K562 (cell line): ENCODE measurements at regions not wholly inside any gene's neighbourhood (a gene's known extent, or its start where the extent isn't known, plus 50 kb on each side); places are given as distances from the start of the nearest gene placed in this dataset.
A peak's percentile ranks its signal among the peaks of the same experiment; 100 is the strongest.

Source experiments
- ATAC-seq: fragments of 200-7000 bp; cut with Tn5 transposase; 3 replicates; pipeline ENCODE4 v1.9.1; 2020; ENCODE audit warnings: moderate library complexity
- BruUV-seq: library from RNA; stranded (reverse); fragments of 400-500 nt; replicated peaks from 2 replicates; lab custom pipeline; 2021; lab: Mats Ljungman, UMichigan
- CTCF ChIA-PET: fragments of 300-600 bp; formaldehyde crosslinking; extraction: SDS; loops from one replicate; lab custom pipeline; 2021; ENCODE audit warnings: low intra/inter-chr PET ratio; lab: Yijun Ruan, JAX
- POLR2A ChIA-PET: fragments of 300-600, 350-650 bp; sonication (Branson Sonifier 250); formaldehyde crosslinking; extraction: SDS; loops from one replicate; lab custom pipeline; 2021; ENCODE audit warnings: antibody characterized with exemption, inconsistent platforms; lab: Yijun Ruan, JAX
- DNase-seq, 4 experiments: peaks; one replicate each; pipeline versions ENCODE4 v3.0.0 to v3.0.0-alpha.2; 2011 to 2018; ENCODE audit warnings: low spot score in 3 of 4, mixed read lengths in 3 of 4; ENCODE audit errors: extremely low read depth in 1 of 4
- FAIRE-seq: peaks from 2 replicates; lab custom pipeline; 2011; peaks lifted over from hg19 to GRCh38; lab: Jason Lieb, UNC
- H2AFZ ChIP-seq: 2 replicates; pipeline ENCODE4 v1.6.0; 2011; ENCODE audit warnings: low read depth, low read length, control low read depth, inconsistent platforms
- H3K27ac ChIP-seq: fragments of 200-600 bp; 3 replicates; pipeline ENCODE4 v1.8.0; 2011; ENCODE audit warnings: low read depth, mild to moderate bottlenecking, control low read depth, inconsistent platforms, low read length, moderate library complexity, mixed read lengths; ENCODE audit errors: extremely low read depth
- H3K27me3 ChIP-seq, 2 experiments: fragments of 300-600 bp in 1 of 2; 2 replicates in 1 of 2; 3 replicates in 1 of 2; pipeline versions ENCODE4 v1.6.0 to v1.8.0; 2011; ENCODE audit warnings: inconsistent platforms in 2 of 2, low read length in 2 of 2, mild to moderate bottlenecking in 1 of 2, mixed read lengths in 1 of 2, moderate library complexity in 1 of 2; ENCODE audit not compliant: control insufficient read depth in 2 of 2, insufficient read depth in 2 of 2
- H3K36me3 ChIP-seq: fragments of 300-600 bp; 3 replicates; pipeline ENCODE4 v1.8.0; 2011; ENCODE audit warnings: mild to moderate bottlenecking, low read length, inconsistent platforms; ENCODE audit not compliant: control insufficient read depth, insufficient read depth
- H3K4me1 ChIP-seq, 2 experiments: fragments of 200-600 bp in 1 of 2; replicated peaks in 1 of 2; 2 replicates in 1 of 2; 3 replicates in 1 of 2; pipeline versions ENCODE4 v1.5.1 to v1.8.0; 2011; ENCODE audit warnings: inconsistent platforms in 2 of 2, low read length in 2 of 2, mild to moderate bottlenecking in 1 of 2, mixed read lengths in 1 of 2, moderate library complexity in 1 of 2; ENCODE audit not compliant: control insufficient read depth in 2 of 2, insufficient read depth in 2 of 2
- H3K4me2 ChIP-seq: 2 replicates; pipeline ENCODE4 v1.6.1; 2011; ENCODE audit warnings: low read length, control low read depth, inconsistent platforms, mixed read lengths; ENCODE audit not compliant: insufficient read depth
- H3K4me3 ChIP-seq: fragments of 200-600 bp; sonication (generic), shearing (Covaris generic); 2 replicates; pipeline ENCODE4 v1.5.1; 2016; ENCODE audit warnings: control low read depth, inconsistent platforms
- H3K79me2 ChIP-seq: fragments of 200-600 bp; 3 replicates; pipeline ENCODE4 v1.8.0; 2011; ENCODE audit warnings: low read length, inconsistent platforms; ENCODE audit not compliant: control insufficient read depth, insufficient read depth
- H3K9ac ChIP-seq, 2 experiments: 2 replicates each; pipeline versions ENCODE4 v1.6.0 to v1.6.1; 2011; ENCODE audit warnings: low read depth in 2 of 2, low read length in 2 of 2, control low read depth in 1 of 2, inconsistent platforms in 1 of 2, mild to moderate bottlenecking in 1 of 2, mixed read lengths in 1 of 2; ENCODE audit not compliant: insufficient read depth in 1 of 2
- H3K9me1 ChIP-seq: one replicate; pipeline ENCODE4 v1.6.0; 2011; ENCODE audit warnings: inconsistent platforms, mild to moderate bottlenecking, low read length, moderate library complexity; ENCODE audit not compliant: control insufficient read depth, insufficient read depth
- H3K9me3 ChIP-seq: replicated peaks from 2 replicates; pipeline ENCODE4 v1.5.1; 2011; ENCODE audit warnings: low read depth, low read length, inconsistent platforms; ENCODE audit not compliant: control insufficient read depth, insufficient read depth
- H4K20me1 ChIP-seq: replicated peaks from 2 replicates; pipeline ENCODE4 v1.6.1; 2011; ENCODE audit warnings: low read length, inconsistent platforms, mixed read lengths; ENCODE audit not compliant: control insufficient read depth, insufficient read depth
- EGR1 ChIP-seq: fragments of 450-650 bp; conservative IDR thresholded peaks from 2 replicates; pipeline ENCODE4 v1.6.1; 2017; ENCODE audit warnings: mild to moderate bottlenecking
- IFI16 ChIP-seq: fragments of 250-450 bp; sonication (Bioruptor Pico); IDR thresholded peaks from 2 replicates; pipeline ENCODE4 v2.1.2; 2022; ENCODE audit warnings: mild to moderate bottlenecking, inconsistent platforms
- MAFF ChIP-seq: IDR thresholded peaks from 2 replicates; pipeline ENCODE4 v1.6.1; 2012; ENCODE audit warnings: low read length, improper control_type of control experiment
- NFATC3 ChIP-seq: fragments of 450-650 bp; IDR thresholded peaks from 2 replicates; pipeline ENCODE4 v1.6.1; 2017; ENCODE audit warnings: mild to moderate bottlenecking
- PCBP2 ChIP-seq: fragments of 200-400 bp; formaldehyde crosslinking; IDR thresholded peaks from 2 replicates; pipeline ENCODE4 v1.6.1; 2018; ENCODE audit warnings: low read length, low read depth, mild to moderate bottlenecking, moderate library complexity; ENCODE audit not compliant: poor library complexity, severe bottlenecking
- RFX7 ChIP-seq: fragments of 250-450 bp; sonication (Bioruptor Pico); IDR thresholded peaks from 2 replicates; pipeline ENCODE4 v1.5.1; 2021; ENCODE audit warnings: mild to moderate bottlenecking
- TAF9B ChIP-seq: fragments of 450-650 bp; IDR thresholded peaks from 2 replicates; pipeline ENCODE4 v1.6.1; 2018; ENCODE audit warnings: mild to moderate bottlenecking; ENCODE audit not compliant: partially characterized antibody
- ZFPM2 ChIP-seq: fragments of 250-450 bp; sonication (Bioruptor Pico); IDR thresholded peaks from 2 replicates; pipeline ENCODE4 v1.5.1; 2022; ENCODE audit warnings: mild to moderate bottlenecking
- ZFX ChIP-seq: sonication (generic); formaldehyde crosslinking; IDR thresholded peaks from 2 replicates; pipeline ENCODE4 v1.8.0; 2022; ENCODE audit warnings: mild to moderate bottlenecking, missing genetic modification reagents, moderate library complexity
- ZNF12 ChIP-seq: sonication (generic); formaldehyde crosslinking; IDR thresholded peaks from 2 replicates; pipeline ENCODE4 v1.4.0; 2020; ENCODE audit warnings: mild to moderate bottlenecking, missing genetic modification reagents
- ZNF707 ChIP-seq: fragments of 250-450 bp; sonication (Bioruptor Pico); conservative IDR thresholded peaks from 2 replicates; pipeline ENCODE4 v1.8.0; 2022; ENCODE audit warnings: inconsistent platforms, mild to moderate bottlenecking, moderate library complexity
- ZSCAN32 ChIP-seq: fragments of 450-650 bp; formaldehyde crosslinking; IDR thresholded peaks from 2 replicates; pipeline ENCODE4 v1.4.0; 2020; ENCODE audit warnings: mild to moderate bottlenecking, moderate library complexity
- WGBS: fragments of 100-300 bp; shearing (Covaris generic); methylation state at CpG from one replicate; pipeline ENCODE4 v1.1.6; 2016; ENCODE audit warnings: low coverage, mixed read lengths; ENCODE audit not compliant: insufficient coverage; ENCODE audit errors: missing lambda C conversion rate; 5-methylcytosine and 5-hydroxymethylcytosine counted together
- in situ Hi-C: fragments of 300-500 bp; cut with MboI; formaldehyde crosslinking; loops from 4 replicates; pipeline ENCODE4 v1.15.0; 2018; ENCODE audit warnings: inconsistent platforms, mixed read lengths
- intact Hi-C: fragments of 100-400 bp; cut with micrococcal nuclease; formaldehyde crosslinking; loops from 2 replicates; pipeline ENCODE4 v1.14.2; 2022
- TF ChIP-seq, protein P1 (sequence below): fragments of 450-650 bp; formaldehyde crosslinking; IDR thresholded peaks from 2 replicates; pipeline ENCODE4 v1.4.0; 2020; ENCODE audit warnings: mild to moderate bottlenecking, moderate library complexity
- TF ChIP-seq, protein P2 (sequence below): fragments of 250-450 bp; sonication (Bioruptor Pico); IDR thresholded peaks from 2 replicates; pipeline ENCODE4 v1.4.0; 2020
- TF ChIP-seq, protein P3 (sequence below): fragments of 450-650 bp; formaldehyde crosslinking; IDR thresholded peaks from 2 replicates; pipeline ENCODE4 v1.4.0; 2022; ENCODE audit warnings: missing genetic modification characterization

- no TSS peak for BruUV-seq
- in situ Hi-C loops (no loop called here), intact Hi-C loops (no loop called here)
- POLR2A ChIA-PET, result no interaction called here
- FAIRE-seq, result no peak
- no peaks in the 10 kb centered on the region for H3K79me2 ChIP-seq
- no peak overlapping the region for H3K27ac ChIP-seq
- H3K4me2 ChIP-seq, result no peak overlapping the region
- ATAC-seq, result no peak
- no peak for DNase-seq
- H3K9me3 ChIP-seq, result no peaks in the 10 kb centered on the region
- H4K20me1 ChIP-seq, result no peaks in the 10 kb centered on the region
- no peak overlapping the region for H2AFZ ChIP-seq
- H3K4me1 ChIP-seq, result no peaks in the 10 kb centered on the region
- CTCF ChIA-PET, result no interaction called here
- WGBS, result 0% methylated on average over 3 of the region's 3 CpGs
- H3K27me3 ChIP-seq, result no peaks in the 10 kb centered on the region
- no peaks in the 10 kb centered on the region for H3K36me3 ChIP-seq
- no peak overlapping the region for H3K4me3 ChIP-seq
- no peak overlapping the region for H3K9ac ChIP-seq
- TF ChIP-seq ZFX, result no peak
- TF ChIP-seq ZNF707 (CRISPR knock-in tag), result peak; percentile 90
- TF ChIP-seq, all 486 proteins: peak for 1
- no peaks in the 10 kb centered on the region for H3K9me1 ChIP-seq
Observed at GRCh38 chr17:70984873-70985272, 815.5 kb downstream of the KCNJ2 start.

- intact Hi-C loops, result no loop called here
- H3K9me1 ChIP-seq, result no peaks in the 10 kb centered on the region
- no peaks in the 10 kb centered on the region for H3K9me3 ChIP-seq
- H3K4me2 ChIP-seq, result no peak overlapping the region
- H3K27ac ChIP-seq, result no peak overlapping the region
- no TSS peak for BruUV-seq
- 0% methylated on average over 4 of the region's 4 CpGs for WGBS
- H3K36me3 ChIP-seq, result no peaks in the 10 kb centered on the region
- H3K4me3 ChIP-seq, result no peak overlapping the region
- H3K79me2 ChIP-seq, result no peaks in the 10 kb centered on the region
- H3K4me1 ChIP-seq, result no peaks in the 10 kb centered on the region
- H3K27me3 ChIP-seq, result no peaks in the 10 kb centered on the region
- ATAC-seq, result no peak
- in situ Hi-C loops, result no loop called here
- ChIA-PET POLR2A (no interaction called here), CTCF (no interaction called here)
- no peaks in the 10 kb centered on the region for H4K20me1 ChIP-seq
- no peak for DNase-seq
- H2AFZ ChIP-seq, result no peak overlapping the region
- no peak for FAIRE-seq
- no peak overlapping the region for H3K9ac ChIP-seq
- TF ChIP-seq ZNF12 (CRISPR knock-in tag) (no peak), NFATC3 (no peak), IFI16 (no peak), TAF9B (no peak), PCBP2 (no peak), ZFPM2 (CRISPR knock-in tag) (no peak), EGR1 (no peak), RFX7 (CRISPR knock-in tag) (no peak), MAFF (no peak), ZSCAN32 (no peak)
- TF ChIP-seq, protein P1, sequence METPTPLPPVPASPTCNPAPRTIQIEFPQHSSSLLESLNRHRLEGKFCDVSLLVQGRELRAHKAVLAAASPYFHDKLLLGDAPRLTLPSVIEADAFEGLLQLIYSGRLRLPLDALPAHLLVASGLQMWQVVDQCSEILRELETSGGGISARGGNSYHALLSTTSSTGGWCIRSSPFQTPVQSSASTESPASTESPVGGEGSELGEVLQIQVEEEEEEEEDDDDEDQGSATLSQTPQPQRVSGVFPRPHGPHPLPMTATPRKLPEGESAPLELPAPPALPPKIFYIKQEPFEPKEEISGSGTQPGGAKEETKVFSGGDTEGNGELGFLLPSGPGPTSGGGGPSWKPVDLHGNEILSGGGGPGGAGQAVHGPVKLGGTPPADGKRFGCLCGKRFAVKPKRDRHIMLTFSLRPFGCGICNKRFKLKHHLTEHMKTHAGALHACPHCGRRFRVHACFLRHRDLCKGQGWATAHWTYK (CRISPR knock-in tag), result no peak
- TF ChIP-seq, protein P2, sequence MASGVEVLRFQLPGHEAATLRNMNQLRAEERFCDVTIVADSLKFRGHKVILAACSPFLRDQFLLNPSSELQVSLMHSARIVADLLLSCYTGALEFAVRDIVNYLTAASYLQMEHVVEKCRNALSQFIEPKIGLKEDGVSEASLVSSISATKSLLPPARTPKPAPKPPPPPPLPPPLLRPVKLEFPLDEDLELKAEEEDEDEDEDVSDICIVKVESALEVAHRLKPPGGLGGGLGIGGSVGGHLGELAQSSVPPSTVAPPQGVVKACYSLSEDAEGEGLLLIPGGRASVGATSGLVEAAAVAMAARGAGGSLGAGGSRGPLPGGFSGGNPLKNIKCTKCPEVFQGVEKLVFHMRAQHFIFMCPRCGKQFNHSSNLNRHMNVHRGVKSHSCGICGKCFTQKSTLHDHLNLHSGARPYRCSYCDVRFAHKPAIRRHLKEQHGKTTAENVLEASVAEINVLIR (CRISPR knock-in tag), result no peak
- TF ChIP-seq, protein P3, sequence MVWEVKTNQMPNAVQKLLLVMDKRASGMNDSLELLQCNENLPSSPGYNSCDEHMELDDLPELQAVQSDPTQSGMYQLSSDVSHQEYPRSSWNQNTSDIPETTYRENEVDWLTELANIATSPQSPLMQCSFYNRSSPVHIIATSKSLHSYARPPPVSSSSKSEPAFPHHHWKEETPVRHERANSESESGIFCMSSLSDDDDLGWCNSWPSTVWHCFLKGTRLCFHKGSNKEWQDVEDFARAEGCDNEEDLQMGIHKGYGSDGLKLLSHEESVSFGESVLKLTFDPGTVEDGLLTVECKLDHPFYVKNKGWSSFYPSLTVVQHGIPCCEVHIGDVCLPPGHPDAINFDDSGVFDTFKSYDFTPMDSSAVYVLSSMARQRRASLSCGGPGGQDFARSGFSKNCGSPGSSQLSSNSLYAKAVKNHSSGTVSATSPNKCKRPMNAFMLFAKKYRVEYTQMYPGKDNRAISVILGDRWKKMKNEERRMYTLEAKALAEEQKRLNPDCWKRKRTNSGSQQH (CRISPR knock-in tag), result no peak
Observed at GRCh38 chr17:70987867-70988340, 818.6 kb downstream of the KCNJ2 start.
